Adipocyte (in vitro differentiated cells): ENCODE measurements at regions not wholly inside any gene's neighbourhood (a gene's known extent, or its start where the extent isn't known, plus 50 kb on each side); places are given as distances from the start of the nearest gene placed in this dataset.
"Not testable (repeated sequence)": the region's sequence is repeated elsewhere in the genome, so short reads cannot be mapped to it uniquely, and the experiment has no call there.

Source experiments
- DNase-seq: peaks from one replicate; pipeline ENCODE4 v3.0.0-alpha.2; 2015; ENCODE audit warnings: low read depth
- H3K27me3 ChIP-seq: replicated peaks from 2 replicates; pipeline ENCODE4 v1.7.0; 2013; ENCODE audit warnings: mild to moderate bottlenecking, low read length, moderate library complexity; ENCODE audit not compliant: control insufficient read depth, insufficient read depth
- H3K36me3 ChIP-seq: 2 replicates; pipeline ENCODE4 v1.7.0; 2013; ENCODE audit warnings: low read length, mild to moderate bottlenecking, moderate library complexity; ENCODE audit not compliant: control insufficient read depth, insufficient read depth, severe bottlenecking
- H3K4me1 ChIP-seq: 2 replicates; pipeline ENCODE4 v1.7.0; 2013; ENCODE audit warnings: mild to moderate bottlenecking, low read length, moderate library complexity; ENCODE audit not compliant: control insufficient read depth, insufficient read depth
- H3K4me3 ChIP-seq: 2 replicates; pipeline ENCODE4 v1.7.0; 2013; ENCODE audit warnings: mild to moderate bottlenecking, low read length, moderate library complexity
- H3K9ac ChIP-seq: 2 replicates; pipeline ENCODE4 v1.7.0; 2013; ENCODE audit warnings: mild to moderate bottlenecking, low read length, moderate library complexity
- H3K9me3 ChIP-seq: 2 replicates; pipeline ENCODE4 v1.7.0; 2013; ENCODE audit warnings: mild to moderate bottlenecking, low read length, moderate library complexity; ENCODE audit not compliant: control insufficient read depth

DNA sequence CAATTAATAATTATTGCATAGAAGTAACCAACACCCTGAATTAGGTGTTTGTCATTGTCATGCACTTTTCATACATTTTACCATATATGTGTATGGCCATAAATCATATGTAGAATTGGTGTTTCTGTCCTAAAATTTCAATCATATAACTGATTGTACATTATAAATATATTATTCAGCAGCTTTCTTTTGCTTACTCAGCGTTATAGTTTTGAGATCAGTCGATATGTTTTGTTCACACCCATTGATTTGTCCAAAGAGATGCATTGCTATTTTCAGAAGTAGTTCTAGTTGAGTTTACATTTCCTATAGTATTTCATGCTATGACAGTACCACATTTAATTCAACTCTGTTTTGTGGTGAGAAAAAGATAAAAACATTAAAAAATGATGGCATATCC is 50.5 kb upstream of the PARP4 start:
- no peak for DNase-seq
- Histone ChIP-seq H3K9me3 (no peaks in the 10 kb centered on the region), H3K4me3 (no peak overlapping the region), H3K9ac (no peak overlapping the region), H3K27me3 (no peaks in the 10 kb centered on the region), H3K4me1 (peaks cover 7% of the 10 kb centered on the region), H3K36me3 (no peaks in the 10 kb centered on the region)

DNA sequence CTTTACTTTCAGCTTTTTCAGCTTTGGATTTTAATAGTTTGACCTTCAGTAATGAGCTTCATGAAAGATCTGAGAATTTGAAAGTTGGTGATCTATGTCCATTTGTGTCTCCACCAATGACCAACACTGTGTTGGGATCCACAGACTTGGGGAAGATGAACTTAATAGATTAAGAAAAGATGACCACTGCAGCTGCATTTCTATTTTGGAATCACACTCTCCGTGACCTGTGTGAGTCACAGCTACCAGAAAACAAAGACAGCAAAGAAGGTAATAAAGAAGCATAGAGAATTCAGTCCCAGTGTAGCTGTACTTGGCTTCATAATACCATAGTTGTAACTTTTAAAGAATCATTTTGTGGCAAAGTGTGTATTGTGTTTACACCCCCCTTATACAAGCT is 51.4 kb upstream of the PARP4 start:
- peak; percentile 6 for DNase-seq
- not testable (repeated sequence) for H3K9ac ChIP-seq, H3K27me3 ChIP-seq, H3K9me3 ChIP-seq, H3K4me1 ChIP-seq, H3K4me3 ChIP-seq, H3K36me3 ChIP-seq

DNA sequence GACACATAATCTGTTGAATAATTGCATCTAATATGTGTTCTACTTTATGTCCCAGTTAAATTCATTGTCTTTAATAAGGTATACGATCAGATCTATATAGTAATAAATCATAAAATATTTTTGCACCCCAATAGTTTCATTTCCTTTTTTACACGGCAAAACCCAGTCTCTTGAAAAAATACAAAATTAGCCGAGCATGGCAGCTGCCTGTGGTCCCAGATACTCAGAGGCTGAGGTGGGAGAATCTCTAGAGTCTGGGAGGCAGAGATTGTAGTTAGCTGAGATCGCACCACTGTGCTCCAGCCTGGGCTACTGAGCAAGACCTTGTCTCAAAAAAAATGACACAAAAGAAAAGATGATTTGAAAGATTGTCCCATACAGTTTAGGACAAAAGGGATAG is 52.3 kb upstream of the PARP4 start:
- Histone ChIP-seq H3K4me3 (no peak overlapping the region), H3K9ac (no peak overlapping the region), H3K4me1 (peaks cover 7% of the 10 kb centered on the region), H3K36me3 (no peaks in the 10 kb centered on the region), H3K27me3 (no peaks in the 10 kb centered on the region), H3K9me3 (no peaks in the 10 kb centered on the region)
- no peak for DNase-seq

DNA sequence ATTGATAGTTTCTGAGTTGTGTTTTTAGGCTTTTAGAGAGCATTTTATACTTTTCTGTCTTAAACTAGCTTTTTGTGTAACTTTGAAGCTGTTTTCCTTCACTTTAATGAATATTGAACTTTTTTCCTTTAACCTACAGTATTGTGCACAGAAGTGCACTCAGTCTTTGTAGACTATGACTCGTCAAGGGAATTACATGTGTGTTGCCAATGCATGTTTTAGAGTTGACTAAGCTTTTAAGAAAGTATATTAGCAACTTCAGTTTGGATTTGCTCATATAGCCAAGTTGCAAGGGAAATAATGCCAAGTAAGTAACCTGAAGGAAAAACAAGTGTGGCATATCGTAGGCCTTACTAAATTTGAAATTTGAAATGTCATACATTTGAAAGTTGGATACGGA is 55.0 kb upstream of the PARP4 start:
- not testable (repeated sequence) for H3K4me1 ChIP-seq, H3K9me3 ChIP-seq, H3K27me3 ChIP-seq, H3K4me3 ChIP-seq, H3K9ac ChIP-seq, H3K36me3 ChIP-seq
- DNase-seq: peak; percentile 75

DNA sequence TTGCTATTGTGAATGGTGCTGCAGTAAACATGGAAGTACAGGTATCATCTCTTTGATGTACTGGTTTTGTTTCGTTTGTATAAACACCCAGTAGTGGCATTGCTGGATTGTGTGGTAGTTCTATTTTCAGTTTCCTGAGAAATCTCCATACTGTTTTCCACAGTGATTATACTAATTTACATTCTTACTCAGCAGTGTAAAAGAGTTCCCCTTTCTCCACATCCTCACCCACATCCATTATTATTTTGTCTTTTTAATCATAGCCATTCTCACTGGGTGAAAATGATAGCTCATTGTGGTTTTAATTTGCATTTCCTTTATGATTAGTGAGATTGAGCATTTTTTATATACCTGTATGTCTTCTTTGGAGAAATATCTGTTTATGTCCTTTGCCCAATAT is 62.3 kb upstream of the PARP4 start:
- no peak overlapping the region for H3K4me3 ChIP-seq
- no peaks in the 10 kb centered on the region for H3K36me3 ChIP-seq
- H3K4me1 ChIP-seq: no peaks in the 10 kb centered on the region
- peaks cover 8% of the 10 kb centered on the region for H3K9me3 ChIP-seq
- DNase-seq: no peak
- no peak overlapping the region for H3K9ac ChIP-seq
- no peaks in the 10 kb centered on the region for H3K27me3 ChIP-seq

DNA sequence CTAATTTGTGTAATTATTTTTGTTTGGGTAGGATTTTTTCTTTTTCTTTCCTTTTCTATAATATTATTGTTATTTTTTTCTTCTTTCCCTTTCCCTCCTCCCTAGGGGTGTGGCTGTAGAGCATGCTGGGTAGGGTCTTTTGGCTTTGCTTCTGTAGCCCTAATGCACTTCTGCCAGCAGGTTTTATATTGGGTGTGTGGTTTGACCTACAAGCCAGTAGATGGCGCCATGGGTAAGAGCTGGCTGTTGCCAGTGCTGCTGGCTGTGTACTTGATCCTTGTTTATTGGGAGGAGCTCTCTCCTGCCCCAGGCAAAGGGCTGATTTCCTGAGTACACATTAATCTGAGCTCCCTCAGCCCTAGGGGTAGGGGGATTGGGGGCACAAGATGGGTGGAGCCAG is 67.7 kb upstream of the PARP4 start:
- H3K27me3 ChIP-seq, H3K4me1 ChIP-seq, H3K9me3 ChIP-seq, H3K36me3 ChIP-seq: not testable (repeated sequence)
- peak overlapping the region; percentile 75 for H3K4me3 ChIP-seq
- peak overlapping the region; percentile 62 for H3K9ac ChIP-seq
- peak; percentile 32 for DNase-seq

DNA sequence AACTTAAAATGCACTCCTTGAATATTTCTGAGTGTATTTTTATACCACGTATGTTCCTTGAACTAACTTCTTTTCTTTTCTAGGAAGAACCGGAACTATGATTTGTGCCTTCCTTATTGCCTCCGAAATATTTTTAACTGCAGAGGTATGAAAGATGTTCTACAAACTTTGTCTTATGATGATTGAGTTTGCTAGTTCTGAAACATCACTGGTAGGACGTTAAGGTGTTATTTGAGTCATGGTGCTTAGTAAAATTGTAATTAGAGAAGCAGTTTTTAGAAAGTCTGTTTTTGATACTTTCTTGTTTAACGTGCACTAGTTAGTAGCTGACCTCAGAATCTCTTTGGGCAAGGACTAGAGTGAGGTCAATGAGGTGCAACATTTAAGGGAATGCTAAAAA is 69.0 kb upstream of the PARP4 start:
- not testable (repeated sequence) for H3K4me1 ChIP-seq, H3K27me3 ChIP-seq, H3K9ac ChIP-seq, H3K9me3 ChIP-seq, H3K36me3 ChIP-seq, DNase-seq, H3K4me3 ChIP-seq

DNA sequence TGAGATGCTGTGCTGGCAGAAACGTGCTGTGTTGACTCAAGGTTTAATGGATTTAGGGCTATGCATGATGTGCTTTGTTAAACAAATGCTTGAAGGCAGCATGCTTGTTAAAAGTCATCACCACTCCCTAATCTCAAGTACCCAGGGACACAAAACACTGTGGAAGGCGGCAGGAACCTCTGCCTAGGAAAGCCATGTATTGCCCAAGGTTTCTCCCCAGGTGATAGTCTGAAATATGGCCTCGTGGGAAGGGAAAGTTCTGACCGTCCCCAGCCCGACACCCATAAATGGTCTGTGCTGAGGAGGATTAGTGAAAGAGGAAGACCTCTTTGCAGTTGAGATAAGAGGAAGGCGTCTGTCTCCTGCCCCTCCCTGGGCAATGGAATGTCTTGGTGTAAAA is 79.1 kb upstream of the PARP4 start:
- not testable (repeated sequence) for H3K4me3 ChIP-seq, H3K4me1 ChIP-seq, H3K9ac ChIP-seq, H3K9me3 ChIP-seq, DNase-seq, H3K36me3 ChIP-seq, H3K27me3 ChIP-seq

DNA sequence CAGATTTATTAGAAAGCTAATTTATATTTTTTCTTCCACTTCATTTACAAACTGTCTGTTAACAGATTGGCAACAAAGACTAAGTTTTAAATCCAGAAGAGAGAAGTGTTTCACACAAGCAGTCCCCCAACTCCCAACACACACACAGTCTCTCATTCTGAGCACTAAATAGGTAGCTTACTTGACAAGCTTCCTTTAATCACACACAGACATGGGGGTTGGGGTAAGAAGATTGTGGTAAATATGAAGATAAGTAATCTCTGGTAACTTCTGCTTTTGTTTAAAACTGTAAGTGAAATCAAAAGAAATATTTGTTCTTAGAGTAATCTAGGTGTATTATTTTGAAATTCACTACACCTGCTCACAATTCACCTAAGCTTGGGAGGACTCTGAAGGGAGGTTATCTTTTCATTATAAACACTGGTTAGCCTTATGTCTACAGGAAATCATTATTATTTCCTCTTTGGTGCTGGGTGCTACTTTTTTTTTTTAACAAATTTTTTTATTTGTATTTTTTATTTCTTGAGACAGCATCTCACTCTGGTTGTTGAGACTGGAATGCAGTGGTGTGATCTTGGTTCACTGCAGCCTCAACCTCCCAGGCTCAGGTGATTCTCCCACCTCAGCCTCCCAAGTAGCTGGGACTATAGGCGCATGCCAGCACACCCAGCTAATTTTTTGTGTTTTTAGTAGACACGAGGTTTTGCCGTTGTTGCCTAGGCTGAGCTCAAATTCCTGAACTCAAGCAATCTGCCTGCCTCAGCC is 82.1 kb upstream of the ATP12A start:
- not testable (repeated sequence) for H3K27me3 ChIP-seq, H3K9ac ChIP-seq, DNase-seq

DNA sequence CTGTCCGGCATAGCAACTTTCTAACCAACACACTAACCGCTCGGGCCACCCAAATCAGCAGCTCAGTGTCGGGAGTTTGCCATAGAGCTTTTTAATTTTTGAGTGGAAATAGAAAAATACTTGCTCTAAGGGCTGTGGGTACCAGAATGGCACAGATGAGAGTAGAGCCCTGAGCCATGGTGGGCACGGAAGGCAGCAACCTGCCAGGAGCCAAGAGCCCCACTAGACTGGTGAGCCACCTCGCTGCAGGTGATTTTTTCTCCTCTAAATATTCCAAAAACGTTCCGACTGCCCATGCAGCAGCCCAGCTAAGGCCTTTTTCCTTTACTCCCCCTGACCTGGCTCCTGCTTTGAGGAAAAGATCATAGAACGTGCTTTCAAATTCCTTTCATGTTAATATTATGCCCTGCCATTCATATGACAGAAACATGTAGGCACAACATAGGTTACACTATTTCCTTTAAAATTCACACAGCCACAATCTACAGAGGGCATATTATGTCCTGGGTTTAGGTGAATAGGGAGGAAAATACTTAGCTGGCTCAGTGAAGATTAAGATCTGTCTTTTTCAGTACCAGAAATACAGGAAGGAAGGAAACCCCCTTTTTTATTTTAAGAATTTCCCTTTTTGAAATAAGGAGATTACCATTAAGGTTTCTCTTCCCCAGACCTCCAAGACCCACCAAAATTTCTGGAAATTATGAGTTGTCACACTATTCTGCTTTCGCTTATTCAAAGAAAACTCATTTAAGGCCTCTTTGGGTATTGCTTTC is 81.0 kb upstream of the ATP12A start:
- DNase-seq, H3K27me3 ChIP-seq, H3K9ac ChIP-seq, H3K9me3 ChIP-seq, H3K4me1 ChIP-seq, H3K4me3 ChIP-seq, H3K36me3 ChIP-seq: not testable (repeated sequence)

More for the DNA sequence above, 82.1 kb upstream of the ATP12A start:
- H3K36me3 ChIP-seq, H3K4me3 ChIP-seq, H3K9me3 ChIP-seq, H3K4me1 ChIP-seq: not testable (repeated sequence)

DNA sequence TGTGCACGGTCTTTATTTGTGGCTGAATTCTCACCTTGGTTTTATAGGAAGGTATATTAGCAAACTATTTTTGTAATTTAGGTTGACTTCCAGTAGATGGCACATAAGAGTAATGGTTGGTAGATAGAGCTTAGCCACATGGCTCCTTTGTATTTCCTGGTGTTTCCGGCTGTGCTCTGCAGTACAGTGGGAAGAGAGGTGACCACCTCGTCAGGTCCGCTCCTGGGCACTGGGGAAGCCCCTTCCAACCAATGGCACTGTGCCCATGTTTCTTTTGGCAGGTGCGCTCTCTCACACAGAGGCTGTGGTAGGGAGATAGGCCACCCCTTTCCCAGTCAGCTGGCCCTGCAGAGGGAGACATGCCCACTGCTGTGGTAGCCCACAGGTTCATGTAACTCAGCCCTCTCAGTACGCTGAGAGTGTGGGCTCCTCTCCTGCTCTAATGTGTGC is 74.3 kb upstream of the ATP12A start:
- Histone ChIP-seq H3K9ac (no peak overlapping the region), H3K4me3 (no peak overlapping the region), H3K4me1 (no peaks in the 10 kb centered on the region), H3K36me3 (no peaks in the 10 kb centered on the region), H3K27me3 (peaks cover 2% of the 10 kb centered on the region), H3K9me3 (peaks cover 6% of the 10 kb centered on the region)
- DNase-seq: peak; percentile 54
